Glomerular visceral epithelial cell (primary cell): ENCODE measurements at regions not wholly inside any gene's neighbourhood (a gene's known extent, or its start where the extent isn't known, plus 50 kb on each side); places are given as distances from the start of the nearest gene placed in this dataset.
"Not testable (repeated sequence)": the region's sequence is repeated elsewhere in the genome, so short reads cannot be mapped to it uniquely, and the experiment has no call there.

Experiments used
- DNase-seq: peaks from one replicate; pipeline ENCODE4 v3.0.0-alpha.2; 2016; ENCODE audit errors: extremely low spot score

DNA sequence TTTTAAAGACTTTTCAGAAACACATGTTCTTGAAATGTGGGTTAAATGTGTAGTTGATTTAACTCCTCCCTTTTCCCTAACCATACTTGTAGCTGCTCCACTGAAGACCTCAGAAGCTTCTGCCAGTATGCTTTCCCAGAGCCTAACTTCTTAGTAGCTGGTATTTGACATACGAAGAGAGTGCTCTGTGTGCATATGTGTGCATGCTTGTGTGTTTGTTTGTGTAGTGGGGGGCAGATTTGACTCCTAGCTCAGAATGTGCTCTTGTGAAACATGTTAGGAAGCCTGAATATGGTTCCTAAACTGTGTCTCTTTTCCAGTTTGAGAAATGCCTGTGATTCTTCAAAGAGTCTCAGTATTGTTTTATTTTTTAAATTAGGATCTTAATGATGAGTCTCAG, 420.4 kb downstream of the PCNX1 start:
- no peak for DNase-seq

DNA sequence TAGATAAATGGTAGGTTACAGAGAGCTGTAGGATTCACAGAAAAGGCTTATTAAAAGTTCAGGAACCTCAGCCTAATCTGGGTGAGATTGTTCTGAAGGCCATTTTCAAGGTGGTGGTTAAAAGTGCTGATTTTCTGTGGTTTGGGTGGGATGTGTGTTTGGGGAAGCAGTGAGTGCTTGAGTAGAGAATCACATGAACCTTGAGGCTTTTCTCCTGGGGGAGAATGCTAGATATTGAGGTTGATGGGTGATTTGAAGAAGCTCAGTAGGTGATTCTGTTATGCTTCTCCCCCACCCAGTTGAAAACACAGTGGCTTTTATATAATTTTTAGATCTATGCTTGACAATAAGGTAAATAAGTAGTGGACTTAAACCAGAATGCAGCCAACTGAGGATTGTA, 420.9 kb downstream of the PCNX1 start:
- DNase-seq: no peak

DNA sequence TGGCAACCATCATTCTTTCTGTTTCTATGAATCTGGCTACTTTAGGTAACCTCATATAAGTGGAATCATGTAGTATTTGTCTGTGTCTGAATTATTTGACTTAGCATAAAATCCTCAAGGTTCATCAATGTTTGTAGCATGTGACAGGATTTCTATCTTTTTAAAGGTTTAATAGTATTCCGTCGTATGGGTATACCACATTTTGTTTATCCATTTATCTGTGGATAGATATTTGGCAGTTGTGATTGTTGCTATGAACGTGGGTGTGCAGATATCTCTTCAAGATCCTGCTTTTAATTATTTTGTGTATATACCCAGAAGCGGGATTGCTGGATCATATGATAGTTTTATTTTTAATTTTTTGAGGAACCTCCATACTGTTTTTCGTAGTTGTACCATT, 421.7 kb downstream of the PCNX1 start:
- no peak for DNase-seq

DNA sequence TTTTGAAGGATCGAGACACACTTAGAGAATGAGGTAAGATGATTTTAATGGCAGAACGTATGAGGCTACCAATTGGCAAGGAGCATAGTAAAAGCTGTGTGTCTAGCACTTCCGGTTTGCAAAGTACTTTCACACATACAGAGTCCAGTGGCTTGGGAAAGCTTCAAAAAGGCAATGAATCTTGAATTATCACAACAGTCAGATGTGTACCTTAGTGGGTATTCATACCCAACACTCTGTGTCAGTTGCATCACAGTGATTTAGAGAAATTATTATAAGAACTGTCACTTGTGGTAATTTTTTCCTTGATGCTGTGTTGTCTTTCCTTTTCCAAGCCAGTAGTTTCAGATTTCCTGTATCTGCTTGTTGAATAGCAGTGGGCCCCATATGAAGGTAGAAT, 424.1 kb downstream of the PCNX1 start:
- DNase-seq: no peak

DNA sequence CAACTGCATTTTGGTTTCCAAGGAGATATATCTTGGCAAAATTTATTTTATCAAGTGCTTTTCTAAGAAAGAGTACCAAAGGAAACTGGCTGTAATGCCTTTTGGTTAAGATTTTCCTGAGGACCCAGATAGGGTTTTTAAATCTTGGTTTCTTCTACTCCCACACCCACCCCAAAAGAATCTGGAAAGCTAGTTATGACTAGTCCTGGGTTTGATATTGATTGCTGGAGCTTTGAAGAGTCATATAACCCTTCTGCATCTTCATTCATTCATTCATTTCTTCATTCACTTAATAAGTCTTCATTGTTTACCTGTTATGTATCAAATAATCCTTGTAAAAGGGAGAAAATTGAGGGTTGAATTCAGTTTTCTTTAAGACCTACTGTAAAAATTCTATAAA, 425.2 kb downstream of the PCNX1 start:
- DNase-seq: no peak

DNA sequence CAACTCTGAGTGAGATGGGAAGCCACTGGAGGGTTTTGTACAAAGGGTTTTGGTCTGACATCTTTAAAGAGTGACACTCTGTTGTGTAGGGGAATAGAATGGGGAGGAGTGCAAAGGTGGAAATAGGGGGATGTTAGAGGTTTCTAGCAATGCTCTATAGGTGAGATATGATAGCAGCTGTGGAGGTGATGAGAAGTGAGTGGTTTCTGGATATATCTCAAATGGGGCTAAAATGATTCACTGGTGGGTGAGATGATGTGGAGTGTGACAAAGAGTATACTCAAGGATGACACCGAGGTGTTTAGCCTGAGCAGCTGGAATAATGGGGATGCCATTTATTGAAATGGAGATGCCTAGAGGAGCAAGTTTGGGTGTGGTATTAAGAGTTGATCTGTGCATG, 426.4 kb downstream of the PCNX1 start:
- DNase-seq: no peak

DNA sequence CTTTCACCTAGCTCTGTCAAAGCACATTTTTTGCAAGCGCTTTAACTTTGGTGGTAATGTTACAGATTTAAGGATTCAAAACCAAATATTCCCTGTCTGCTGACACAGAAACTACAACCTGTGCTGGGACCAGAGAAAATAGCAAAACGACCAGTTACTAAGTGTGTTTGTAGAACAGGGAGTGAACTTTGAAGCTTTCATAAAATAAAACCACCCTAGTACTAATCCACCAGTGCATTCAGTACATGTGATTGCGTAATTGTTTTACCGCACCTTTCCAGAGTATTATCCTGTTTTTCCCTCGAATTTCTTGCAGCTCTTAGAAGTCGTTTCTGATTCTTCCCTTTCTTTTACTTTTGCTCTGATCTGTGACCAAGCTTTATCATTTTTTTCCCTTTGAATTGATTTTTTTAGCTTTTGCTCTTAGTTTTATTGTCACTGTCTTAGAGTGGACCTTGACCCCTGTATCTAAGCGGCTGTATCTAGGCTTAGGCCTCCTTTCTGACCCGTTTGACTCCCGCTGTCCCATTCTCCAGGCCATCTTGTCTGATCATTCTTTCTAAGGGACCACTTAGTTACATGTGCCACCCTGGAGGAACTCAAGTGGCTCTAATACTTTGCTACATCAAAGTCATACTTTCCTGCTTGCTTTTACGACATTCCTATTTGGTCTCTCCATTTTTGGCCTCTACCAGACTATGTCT, 429.4 kb downstream of the PCNX1 start:
- DNase-seq: no peak

DNA sequence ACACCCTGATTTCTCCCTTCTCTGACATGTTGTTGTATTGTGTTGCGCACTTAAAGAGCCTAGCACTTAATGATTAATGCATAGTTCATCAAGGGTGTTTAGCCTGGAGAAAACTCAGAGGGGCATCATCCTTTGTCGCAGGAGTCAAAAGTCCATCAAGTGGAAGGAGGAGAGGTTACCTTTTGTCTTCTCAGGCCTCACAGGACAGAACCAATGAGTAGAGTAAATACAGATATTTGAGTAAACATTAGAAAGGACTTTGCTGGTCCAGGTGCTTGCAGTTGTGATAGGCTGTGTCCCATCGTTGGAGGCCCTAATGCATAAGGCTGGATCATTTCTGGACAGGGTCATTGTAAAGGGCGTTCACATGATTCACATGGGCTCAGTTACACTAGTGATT, 430.9 kb downstream of the PCNX1 start:
- no peak for DNase-seq

DNA sequence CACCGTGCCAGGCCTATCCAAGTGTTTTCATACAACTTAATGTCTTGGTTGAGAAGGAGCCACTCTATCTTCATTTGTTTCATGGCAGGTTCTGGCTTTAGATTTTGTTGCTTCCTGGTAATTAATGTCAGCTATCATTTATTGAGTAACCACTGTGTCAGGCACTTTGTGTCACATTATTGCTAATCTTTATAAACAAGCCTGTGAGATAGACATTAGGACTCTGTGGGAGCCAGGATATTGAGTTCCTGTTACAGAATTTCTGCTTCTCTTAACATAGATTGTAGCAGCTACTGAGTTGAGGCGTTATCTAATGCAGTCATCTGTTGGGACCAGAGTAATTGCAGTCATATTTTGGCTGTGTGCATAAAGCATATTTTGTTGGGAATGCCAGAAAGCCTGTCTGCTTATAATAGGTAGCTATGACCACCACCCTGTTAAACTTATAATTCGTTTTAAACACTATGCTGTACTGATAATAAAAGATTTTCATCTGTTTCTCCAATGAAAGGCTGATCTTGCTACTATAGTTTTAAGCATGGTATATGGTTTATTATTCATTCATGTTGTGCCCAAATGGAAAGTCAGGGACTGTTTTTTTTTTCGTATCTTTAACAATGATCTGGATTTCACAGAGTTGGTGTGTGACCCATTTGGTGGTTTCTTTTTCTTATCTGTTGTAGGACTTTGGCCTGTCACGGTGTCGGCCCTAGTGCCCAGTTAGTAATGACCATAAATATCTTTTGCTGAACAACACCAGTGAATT, 432.6 kb downstream of the PCNX1 start:
- no peak for DNase-seq

DNA sequence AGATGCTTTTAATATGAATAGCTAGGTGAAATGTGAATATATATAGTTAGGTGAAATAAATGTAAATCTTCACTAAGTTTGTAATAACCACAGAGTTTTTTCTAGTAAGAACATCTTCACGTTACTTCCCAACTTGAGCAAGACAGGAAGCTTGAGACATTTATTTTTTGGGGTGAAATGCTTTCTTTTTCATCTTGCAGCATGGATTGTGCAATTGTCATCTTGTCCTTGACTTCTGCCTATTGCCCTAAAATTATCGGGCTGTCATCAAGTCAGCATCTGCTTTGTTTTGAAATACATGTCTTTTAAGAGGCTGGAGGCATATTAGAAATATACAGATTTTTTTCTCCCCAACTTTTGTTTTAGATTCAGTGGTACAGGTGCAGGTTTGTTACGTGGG, 433.9 kb downstream of the PCNX1 start:
- DNase-seq: no peak

DNA sequence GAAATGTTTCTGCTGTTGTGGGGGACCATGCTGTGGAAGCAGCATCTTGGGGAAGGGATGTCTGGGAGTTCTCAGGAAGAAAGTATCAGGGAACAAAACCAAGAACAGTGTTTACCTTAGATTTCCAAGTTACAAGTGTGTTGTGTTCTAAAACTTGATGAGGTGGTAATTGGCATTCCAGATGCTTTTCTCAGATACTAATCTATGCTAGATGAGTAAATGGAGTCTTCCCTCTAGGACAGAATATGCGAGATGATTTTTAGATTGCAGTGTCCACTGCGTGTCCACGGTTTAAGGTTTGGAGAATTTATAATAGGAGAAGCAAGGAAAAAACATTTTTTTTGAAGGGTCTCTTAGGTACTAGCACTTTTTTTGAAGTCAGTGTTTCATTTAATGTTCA, 436.5 kb downstream of the PCNX1 start:
- no peak for DNase-seq

DNA sequence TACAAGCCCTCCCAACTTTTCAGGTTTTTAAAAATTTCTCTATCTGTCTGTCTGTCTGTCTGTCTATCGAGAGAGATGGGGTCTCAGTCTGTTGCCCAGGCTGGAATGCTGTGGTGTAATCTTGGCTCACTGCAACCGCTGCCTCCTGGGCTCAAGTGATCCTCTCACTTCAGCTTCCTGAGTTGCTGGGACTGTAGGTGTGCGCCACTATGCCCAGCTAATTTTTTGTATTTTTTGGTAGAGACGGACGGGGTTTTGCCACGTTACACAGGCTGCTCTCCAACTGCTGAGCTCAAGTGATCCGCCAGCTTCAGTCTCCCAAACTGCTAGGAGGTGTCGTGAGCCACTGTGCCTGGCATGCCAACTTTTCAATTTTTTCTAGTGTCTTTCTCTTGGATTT, 437.2 kb downstream of the PCNX1 start:
- no peak for DNase-seq

DNA sequence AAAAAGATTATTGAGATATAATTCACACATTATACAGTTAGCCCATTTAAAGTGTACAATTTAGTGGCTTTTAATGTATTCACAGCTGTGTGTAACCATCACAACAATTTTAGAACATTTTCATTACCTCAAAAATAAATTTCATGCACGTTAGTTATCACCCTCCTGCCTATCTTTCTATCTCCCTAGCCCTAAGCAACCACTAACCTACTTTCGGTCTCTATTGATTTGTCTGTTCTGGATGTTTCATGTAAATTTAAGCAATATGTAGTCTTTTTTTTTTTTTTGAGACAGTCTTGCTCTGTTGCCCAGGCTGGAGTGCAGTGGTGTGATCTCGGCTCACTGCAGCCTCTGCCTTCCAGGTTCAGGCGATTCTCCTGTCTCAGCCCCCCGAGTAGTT, 439.4 kb downstream of the PCNX1 start:
- DNase-seq: no peak

DNA sequence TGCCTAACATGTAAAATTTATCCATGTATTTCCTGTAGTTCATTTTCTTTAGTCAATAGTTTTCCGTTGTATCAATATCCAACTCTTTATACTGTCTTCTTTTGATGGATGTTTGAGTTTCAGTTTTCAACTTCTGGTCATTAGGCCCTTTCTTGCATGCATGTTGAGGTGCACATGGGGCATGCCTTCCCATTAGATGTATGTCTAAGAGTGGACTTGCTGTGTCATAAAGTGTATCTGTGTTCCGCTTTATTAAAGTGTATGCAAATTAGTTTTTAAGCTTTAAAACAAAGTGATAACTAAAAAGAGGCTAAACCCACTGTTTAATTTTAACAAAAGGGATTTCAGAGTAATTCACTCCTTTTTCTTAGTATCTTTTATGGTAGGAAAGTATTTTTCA, 441.1 kb downstream of the PCNX1 start:
- no peak for DNase-seq

DNA sequence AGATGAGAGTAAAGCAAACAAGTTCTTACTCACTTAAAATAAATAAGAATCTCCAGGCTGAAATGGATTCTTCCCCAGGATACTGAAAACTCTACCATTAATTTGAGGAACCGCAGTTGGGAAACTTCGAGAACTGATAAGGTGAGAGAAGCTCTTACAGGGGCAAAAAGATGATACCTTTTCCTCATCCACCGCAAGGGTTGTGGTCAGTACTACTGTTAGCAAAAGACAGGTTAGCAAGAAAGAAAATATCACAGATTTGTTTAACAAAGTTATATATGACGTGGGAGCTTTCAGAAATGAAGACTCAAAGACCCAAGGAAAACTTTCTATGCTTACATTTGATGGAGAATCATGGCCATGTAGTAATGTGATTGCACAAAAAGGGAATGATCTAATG, 441.6 kb downstream of the PCNX1 start:
- no peak for DNase-seq

DNA sequence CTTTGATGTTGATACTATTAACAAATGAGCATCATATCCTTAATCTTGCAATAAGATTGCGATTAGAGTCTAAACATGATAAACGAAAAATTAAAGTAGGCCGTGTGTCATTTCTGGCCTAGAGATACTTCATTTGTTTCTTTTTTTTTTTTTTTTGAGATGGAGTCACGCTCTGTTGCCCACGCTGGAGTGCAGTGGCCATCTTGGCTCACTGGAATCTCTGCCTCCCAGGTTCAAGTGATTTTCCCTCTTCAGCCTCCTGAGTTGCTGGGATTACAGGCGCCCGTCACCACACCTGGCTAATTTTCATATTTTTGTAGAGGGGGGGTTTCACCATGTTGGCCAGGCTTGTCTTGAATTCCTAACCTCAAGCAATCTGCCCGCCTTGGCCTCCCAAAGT, 446.9 kb downstream of the PCNX1 start:
- no peak for DNase-seq

DNA sequence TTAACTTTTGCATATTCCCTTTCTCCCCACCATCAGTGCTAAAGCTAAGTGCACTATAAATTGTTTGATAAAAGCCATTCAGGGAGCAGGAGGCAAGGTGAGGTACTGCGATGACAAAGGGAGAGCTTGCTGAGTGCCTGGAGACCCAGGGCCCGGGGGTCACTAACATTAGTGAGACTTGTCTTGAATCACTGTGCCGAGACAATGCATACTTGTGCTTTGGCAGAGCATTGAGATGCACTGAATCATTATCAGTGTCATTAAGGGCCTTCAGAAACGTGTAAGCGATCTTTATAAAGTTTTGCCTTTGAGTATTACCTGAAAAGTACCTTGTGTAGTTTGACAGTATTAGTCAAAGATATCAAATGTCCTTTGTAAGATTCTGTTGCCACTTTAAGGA, 447.5 kb downstream of the PCNX1 start:
- no peak for DNase-seq

DNA sequence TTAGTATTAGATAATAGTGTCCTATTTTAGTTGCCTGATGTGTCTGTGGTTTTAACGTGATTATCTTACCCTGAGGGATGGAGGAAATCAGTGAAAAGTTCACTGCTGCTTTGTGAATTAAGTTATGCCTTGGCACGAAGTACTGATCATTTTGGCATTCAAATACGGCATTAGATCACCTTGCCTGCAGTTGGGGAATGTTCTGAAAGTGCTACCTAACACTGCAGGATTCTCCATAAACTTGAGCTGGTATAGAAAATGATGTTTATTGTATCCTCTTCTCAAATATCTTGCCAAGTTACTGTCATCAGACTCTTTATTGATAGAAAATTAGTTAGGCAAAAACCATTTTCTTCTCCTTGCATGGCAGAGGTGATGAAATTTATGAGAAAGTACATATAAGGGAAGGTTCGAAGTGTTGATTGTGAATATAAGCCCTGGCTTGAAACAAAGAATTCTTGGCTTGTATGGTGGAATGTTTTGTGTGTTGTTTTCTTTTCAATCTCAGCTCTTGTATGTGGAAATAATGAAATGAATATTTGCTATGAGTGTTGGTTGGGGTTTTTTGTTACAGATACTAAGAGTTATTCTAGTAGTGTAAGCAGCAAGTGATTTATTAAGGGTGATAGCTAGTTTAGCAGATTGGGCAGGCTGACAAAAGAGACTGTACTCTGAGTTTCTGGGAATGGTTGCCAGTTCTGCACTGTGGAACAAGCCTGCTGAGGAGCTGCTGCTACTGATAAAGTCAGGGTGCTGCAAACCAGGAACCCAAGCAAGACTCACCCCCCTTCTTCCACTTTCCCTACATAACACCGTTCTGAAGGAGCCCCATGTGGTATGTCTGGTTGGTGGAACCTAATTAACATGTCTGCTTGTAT, 448.3 kb downstream of the PCNX1 start:
- DNase-seq: no peak

DNA sequence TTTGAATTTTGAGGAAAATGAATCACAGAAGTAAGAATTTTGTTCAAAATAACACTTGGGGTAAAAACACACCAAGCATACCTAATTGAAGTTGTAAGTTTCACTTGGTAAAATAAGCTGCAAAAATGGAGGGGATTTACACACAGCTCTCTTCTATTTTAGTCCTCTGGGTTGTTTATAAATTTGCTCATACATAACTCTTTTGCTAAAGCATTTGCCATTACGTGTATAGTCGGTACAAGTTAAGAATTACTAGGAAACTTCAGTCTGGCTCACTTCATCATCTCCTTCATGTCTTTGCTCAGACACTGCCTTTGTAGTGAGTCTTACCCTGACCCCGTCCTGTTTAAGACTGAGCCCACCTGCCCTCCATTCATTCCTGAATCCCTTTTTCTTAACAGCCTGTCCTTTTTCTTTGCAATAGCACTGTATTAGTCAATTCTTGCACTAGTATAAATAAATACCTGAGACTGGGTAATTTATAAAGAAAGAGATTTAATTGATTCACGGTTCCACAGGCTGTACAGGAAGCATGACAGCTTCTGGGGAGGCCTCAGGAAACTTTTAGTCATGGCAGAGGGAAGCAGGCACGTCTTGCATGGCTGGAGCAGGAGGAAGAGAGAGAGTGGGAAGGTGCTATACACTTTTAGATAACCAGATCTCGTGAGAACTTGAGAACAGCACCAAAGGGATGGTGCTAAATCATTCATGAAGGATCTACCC, 451.1 kb downstream of the PCNX1 start:
- DNase-seq: no peak

DNA sequence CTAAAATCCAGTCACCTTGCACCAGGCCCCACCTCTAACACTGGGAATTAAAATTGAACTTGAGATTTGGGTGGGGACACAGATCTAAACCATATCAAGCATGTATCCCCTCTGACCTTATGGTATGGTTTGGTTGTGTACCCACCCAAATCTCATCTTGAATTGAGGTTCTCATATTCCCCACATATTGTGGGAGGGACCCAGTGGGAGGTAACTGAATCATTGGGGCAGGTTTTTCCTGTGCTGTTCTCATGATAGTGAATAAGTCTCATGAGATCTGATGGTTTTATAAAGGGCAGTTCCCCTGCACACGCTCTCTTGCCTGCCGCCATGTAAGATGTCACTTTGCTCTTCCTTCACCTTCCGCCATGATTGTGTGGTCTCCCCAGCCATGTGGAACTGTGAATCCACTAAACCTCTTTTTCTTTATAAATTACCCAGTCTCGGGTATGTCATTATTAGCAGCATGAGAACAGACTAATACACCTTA, 451.7 kb downstream of the PCNX1 start:
- not testable (repeated sequence) for DNase-seq

DNA sequence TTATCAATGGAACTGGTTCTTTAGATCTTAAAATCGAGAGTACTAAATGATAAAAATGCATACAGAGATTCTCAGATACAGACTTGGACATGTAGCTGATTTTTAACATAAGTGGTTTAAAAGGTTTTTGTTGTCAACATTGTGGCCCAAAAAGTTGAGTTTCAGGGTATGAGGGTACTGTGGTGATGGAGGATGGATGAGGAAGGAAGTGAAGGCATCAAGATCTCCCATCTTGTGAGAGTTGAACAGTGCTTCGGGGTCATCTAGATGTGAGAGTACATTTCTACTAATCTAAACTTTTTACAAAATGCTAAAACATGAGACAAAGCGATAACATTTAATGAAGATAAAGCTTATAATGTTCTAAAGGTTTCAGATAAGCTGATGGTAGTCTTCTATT, 452.6 kb downstream of the PCNX1 start:
- DNase-seq: no peak

DNA sequence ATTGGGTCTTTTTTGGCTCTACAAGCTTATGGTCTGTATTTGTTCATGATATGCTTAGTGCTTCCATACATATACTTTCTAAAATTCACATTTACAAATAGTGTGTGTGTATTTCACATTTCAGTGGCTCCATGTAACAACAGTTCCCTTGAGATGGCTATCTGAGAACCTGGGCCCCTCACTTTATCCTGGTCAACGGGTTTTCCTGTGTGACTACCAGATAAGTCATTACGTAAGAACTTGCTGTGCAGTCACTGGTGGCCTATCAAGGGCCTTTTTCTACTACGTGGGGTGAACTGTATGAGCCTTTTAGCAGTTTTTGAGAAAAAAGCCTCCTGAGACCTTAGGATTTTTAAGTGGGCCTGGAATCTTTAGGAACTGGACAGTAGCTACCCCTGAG, 454.1 kb downstream of the PCNX1 start:
- DNase-seq: no peak
